ENCODE measurements at regions not wholly inside any gene's neighbourhood (a gene's known extent, or its start where the extent isn't known, plus 50 kb on each side); places are given as distances from the start of the nearest gene placed in this dataset.

- no peak for DNase-seq (ENCODE audit: low read depth)
- TF ChIP-seq CTCF (conservative IDR thresholded peaks at IDR 0.05; ENCODE audit: low read length), result no peak
- H3K4me3 ChIP-seq (ENCODE audit: low read length), result no peak overlapping the region
Observed at GRCh38 chr13:111051041-111051725, 63.9 kb upstream of the ARHGEF7 start.

GRCh38 chr13:111050539-111050879 lies 64.6 kb upstream of the ARHGEF7 start:
- DNase-seq (ENCODE audit: low read depth), result no peak
- H3K4me3 ChIP-seq (ENCODE audit: low read length), result no peak overlapping the region
- no peak for TF ChIP-seq CTCF (conservative IDR thresholded peaks at IDR 0.05; ENCODE audit: low read length)

- peak; percentile 34 for DNase-seq (ENCODE audit: low read depth)
- peak; percentile 56 for TF ChIP-seq CTCF (conservative IDR thresholded peaks at IDR 0.05; ENCODE audit: low read length)
- no peak overlapping the region for H3K4me3 ChIP-seq (ENCODE audit: low read length)
Observed at GRCh38 chr13:111049791-111050538, 65.1 kb upstream of the ARHGEF7 start.

GRCh38 chr13:111048387-111048786 lies 66.7 kb upstream of the ARHGEF7 start:
- no peak for TF ChIP-seq CTCF (conservative IDR thresholded peaks at IDR 0.05; ENCODE audit: low read length)
- DNase-seq (ENCODE audit: low read depth), result no peak
- H3K4me3 ChIP-seq (ENCODE audit: low read length), result no peak overlapping the region

GRCh38 chr13:111047326-111047725 lies 67.8 kb upstream of the ARHGEF7 start:
- no peak for DNase-seq (ENCODE audit: low read depth)
- H3K4me3 ChIP-seq (ENCODE audit: low read length), result no peak overlapping the region

GRCh38 chr13:111046590-111047141 lies 68.4 kb upstream of the ARHGEF7 start:
- H3K4me3 ChIP-seq (ENCODE audit: low read length), result no peak overlapping the region
- TF ChIP-seq CTCF (conservative IDR thresholded peaks at IDR 0.05; ENCODE audit: low read length), result peak; percentile 49

More at GRCh38 chr13:111047326-111047725, 67.8 kb upstream of the ARHGEF7 start:
- no peak for TF ChIP-seq CTCF (conservative IDR thresholded peaks at IDR 0.05; ENCODE audit: low read length)

GRCh38 chr13:111045170-111045569 lies 69.9 kb upstream of the ARHGEF7 start:
- TF ChIP-seq CTCF (conservative IDR thresholded peaks at IDR 0.05; ENCODE audit: low read length), result no peak
- no peak overlapping the region for H3K4me3 ChIP-seq (ENCODE audit: low read length)
- no peak for DNase-seq (ENCODE audit: low read depth)

More at GRCh38 chr13:111046590-111047141, 68.4 kb upstream of the ARHGEF7 start:
- peak; percentile 45 for DNase-seq (ENCODE audit: low read depth)

Data from AG10803 (cell line).